ENCODE measurements at regions not wholly inside any gene's neighbourhood (a gene's known extent, or its start where the extent isn't known, plus 50 kb on each side); places are given as distances from the start of the nearest gene placed in this dataset.

GRCh38 chr21:36207577-36208320 lies 51.1 kb downstream of the DOP1B start:
- H3K4me3 ChIP-seq (ENCODE audit: low read depth in 1 of 2, low read length in 2 of 2), result no peak overlapping the region
- no peaks in the 10 kb centered on the region for H3K4me1 ChIP-seq (ENCODE audit: control insufficient read depth in 1 of 2, insufficient read depth in 2 of 2, low read length in 2 of 2)
- H3K36me3 ChIP-seq (ENCODE audit: control insufficient read depth in 1 of 2, insufficient read depth in 2 of 2, low read length in 2 of 2), result peaks cover 0 to 19% of the 10 kb centered on the region in 2 donors
- H3K27me3 ChIP-seq (ENCODE audit: low read depth, low read length), result no peaks in the 10 kb centered on the region
- no peaks in the 10 kb centered on the region for H3K9me3 ChIP-seq (ENCODE audit: control insufficient read depth in 1 of 2, low read length in 2 of 2)
- H3K27ac ChIP-seq (ENCODE audit: low read length), result no peak overlapping the region

GRCh38 chr21:36208326-36209013 lies 51.8 kb downstream of the DOP1B start:
- Histone ChIP-seq H3K36me3 (ENCODE audit: control insufficient read depth in 1 of 2, insufficient read depth in 2 of 2, low read length in 2 of 2) (peaks cover 0 to 19% of the 10 kb centered on the region in 2 donors), H3K9me3 (ENCODE audit: control insufficient read depth in 1 of 2, low read length in 2 of 2) (no peaks in the 10 kb centered on the region), H3K4me1 (ENCODE audit: control insufficient read depth in 1 of 2, insufficient read depth in 2 of 2, low read length in 2 of 2) (no peaks in the 10 kb centered on the region), H3K4me3 (ENCODE audit: low read depth in 1 of 2, low read length in 2 of 2) (no peak overlapping the region), H3K27me3 (ENCODE audit: low read depth, low read length) (no peaks in the 10 kb centered on the region), H3K27ac (ENCODE audit: low read length) (no peak overlapping the region)

GRCh38 chr21:36209626-36210171 lies 53.1 kb downstream of the DOP1B start:
- Histone ChIP-seq H3K9me3 (ENCODE audit: control insufficient read depth in 1 of 2, low read length in 2 of 2) (no peaks in the 10 kb centered on the region), H3K36me3 (ENCODE audit: control insufficient read depth in 1 of 2, insufficient read depth in 2 of 2, low read length in 2 of 2) (peaks cover 9 to 26% of the 10 kb centered on the region in 2 donors), H3K4me3 (ENCODE audit: low read depth in 1 of 2, low read length in 2 of 2) (no peak overlapping the region), H3K4me1 (ENCODE audit: control insufficient read depth in 1 of 2, insufficient read depth in 2 of 2, low read length in 2 of 2) (no peaks in the 10 kb centered on the region), H3K27me3 (ENCODE audit: low read depth, low read length) (no peaks in the 10 kb centered on the region), H3K27ac (ENCODE audit: low read length) (no peak overlapping the region)

GRCh38 chr21:36210779-36211659 lies 54.4 kb downstream of the DOP1B start:
- H3K4me3 ChIP-seq (ENCODE audit: low read depth in 1 of 2, low read length in 2 of 2), result no peak overlapping the region
- no peaks in the 10 kb centered on the region for H3K4me1 ChIP-seq (ENCODE audit: control insufficient read depth in 1 of 2, insufficient read depth in 2 of 2, low read length in 2 of 2)
- H3K27ac ChIP-seq (ENCODE audit: low read length), result no peak overlapping the region
- no peaks in the 10 kb centered on the region for H3K27me3 ChIP-seq (ENCODE audit: low read depth, low read length)
- peaks cover 14 to 31% of the 10 kb centered on the region in 2 donors for H3K36me3 ChIP-seq (ENCODE audit: control insufficient read depth in 1 of 2, insufficient read depth in 2 of 2, low read length in 2 of 2)
- H3K9me3 ChIP-seq (ENCODE audit: control insufficient read depth in 1 of 2, low read length in 2 of 2), result no peaks in the 10 kb centered on the region

- no peaks in the 10 kb centered on the region for H3K4me1 ChIP-seq (ENCODE audit: control insufficient read depth in 1 of 2, insufficient read depth in 2 of 2, low read length in 2 of 2)
- H3K27ac ChIP-seq (ENCODE audit: low read length), result no peak overlapping the region
- H3K27me3 ChIP-seq (ENCODE audit: low read depth, low read length), result no peaks in the 10 kb centered on the region
- H3K9me3 ChIP-seq (ENCODE audit: control insufficient read depth in 1 of 2, low read length in 2 of 2), result no peaks in the 10 kb centered on the region
- peaks cover 14 to 32% of the 10 kb centered on the region in 2 donors for H3K36me3 ChIP-seq (ENCODE audit: control insufficient read depth in 1 of 2, insufficient read depth in 2 of 2, low read length in 2 of 2)
- no peak overlapping the region for H3K4me3 ChIP-seq (ENCODE audit: low read depth in 1 of 2, low read length in 2 of 2)
Observed at GRCh38 chr21:36211660-36212512, 55.3 kb downstream of the DOP1B start.

- Histone ChIP-seq H3K4me1 (ENCODE audit: control insufficient read depth in 1 of 2, insufficient read depth in 2 of 2, low read length in 2 of 2) (no peaks in the 10 kb centered on the region), H3K4me3 (ENCODE audit: low read depth in 1 of 2, low read length in 2 of 2) (no peak overlapping the region), H3K36me3 (ENCODE audit: control insufficient read depth in 1 of 2, insufficient read depth in 2 of 2, low read length in 2 of 2) (peaks cover 14 to 38% of the 10 kb centered on the region in 2 donors), H3K9me3 (ENCODE audit: control insufficient read depth in 1 of 2, low read length in 2 of 2) (no peaks in the 10 kb centered on the region), H3K27ac (ENCODE audit: low read length) (no peak overlapping the region), H3K27me3 (ENCODE audit: low read depth, low read length) (no peaks in the 10 kb centered on the region)
Observed at GRCh38 chr21:36212513-36212780, 55.8 kb downstream of the DOP1B start.

GRCh38 chr21:36214561-36214960 lies 57.9 kb downstream of the DOP1B start:
- H3K9me3 ChIP-seq (ENCODE audit: control insufficient read depth in 1 of 2, low read length in 2 of 2), result no peaks in the 10 kb centered on the region
- H3K27ac ChIP-seq (ENCODE audit: low read length), result no peak overlapping the region
- peaks cover 0 to 9% of the 10 kb centered on the region in 2 donors for H3K4me1 ChIP-seq (ENCODE audit: control insufficient read depth in 1 of 2, insufficient read depth in 2 of 2, low read length in 2 of 2)
- no peak overlapping the region for H3K4me3 ChIP-seq (ENCODE audit: low read depth in 1 of 2, low read length in 2 of 2)
- H3K36me3 ChIP-seq (ENCODE audit: control insufficient read depth in 1 of 2, insufficient read depth in 2 of 2, low read length in 2 of 2), result peaks cover 27 to 35% of the 10 kb centered on the region in 2 donors
- H3K27me3 ChIP-seq (ENCODE audit: low read depth, low read length), result no peaks in the 10 kb centered on the region

- H3K27ac ChIP-seq (ENCODE audit: low read length), result no peak overlapping the region
- H3K9me3 ChIP-seq (ENCODE audit: control insufficient read depth in 1 of 2, low read length in 2 of 2), result no peaks in the 10 kb centered on the region
- no peak overlapping the region for H3K4me3 ChIP-seq (ENCODE audit: low read depth in 1 of 2, low read length in 2 of 2)
- H3K4me1 ChIP-seq (ENCODE audit: control insufficient read depth in 1 of 2, insufficient read depth in 2 of 2, low read length in 2 of 2), result peaks cover 0 to 9% of the 10 kb centered on the region in 2 donors
- H3K36me3 ChIP-seq (ENCODE audit: control insufficient read depth in 1 of 2, insufficient read depth in 2 of 2, low read length in 2 of 2), result peaks cover 27 to 32% of the 10 kb centered on the region in 2 donors
- no peaks in the 10 kb centered on the region for H3K27me3 ChIP-seq (ENCODE audit: low read depth, low read length)
Observed at GRCh38 chr21:36217743-36218142, 61.1 kb downstream of the DOP1B start.

- H3K4me1 ChIP-seq (ENCODE audit: control insufficient read depth in 1 of 2, insufficient read depth in 2 of 2, low read length in 2 of 2), result peaks cover 0 to 9% of the 10 kb centered on the region in 2 donors
- no peak overlapping the region for H3K27ac ChIP-seq (ENCODE audit: low read length)
- no peaks in the 10 kb centered on the region for H3K27me3 ChIP-seq (ENCODE audit: low read depth, low read length)
- H3K36me3 ChIP-seq (ENCODE audit: control insufficient read depth in 1 of 2, insufficient read depth in 2 of 2, low read length in 2 of 2), result peaks cover 27 to 35% of the 10 kb centered on the region in 2 donors
- no peaks in the 10 kb centered on the region for H3K9me3 ChIP-seq (ENCODE audit: control insufficient read depth in 1 of 2, low read length in 2 of 2)
- no peak overlapping the region for H3K4me3 ChIP-seq (ENCODE audit: low read depth in 1 of 2, low read length in 2 of 2)
Observed at GRCh38 chr21:36218691-36219090, 62.1 kb downstream of the DOP1B start.

- H3K9me3 ChIP-seq (ENCODE audit: control insufficient read depth in 1 of 2, low read length in 2 of 2), result no peaks in the 10 kb centered on the region
- peaks cover 0 to 2% of the 10 kb centered on the region in 2 donors for H3K4me1 ChIP-seq (ENCODE audit: control insufficient read depth in 1 of 2, insufficient read depth in 2 of 2, low read length in 2 of 2)
- H3K36me3 ChIP-seq (ENCODE audit: control insufficient read depth in 1 of 2, insufficient read depth in 2 of 2, low read length in 2 of 2), result peaks cover 10 to 35% of the 10 kb centered on the region in 2 donors
Observed at GRCh38 chr21:36223451-36223850, 66.8 kb downstream of the DOP1B start.

More at GRCh38 chr21:36223451-36223850, 66.8 kb downstream of the DOP1B start:
- H3K27me3 ChIP-seq (ENCODE audit: low read depth, low read length), result no peaks in the 10 kb centered on the region
- no peak overlapping the region for H3K4me3 ChIP-seq (ENCODE audit: low read depth in 1 of 2, low read length in 2 of 2)
- no peak overlapping the region for H3K27ac ChIP-seq (ENCODE audit: low read length)
